ENCODE measurements at regions not wholly inside any gene's neighbourhood (a gene's known extent, or its start where the extent isn't known, plus 50 kb on each side); places are given as distances from the start of the nearest gene placed in this dataset.

DNA sequence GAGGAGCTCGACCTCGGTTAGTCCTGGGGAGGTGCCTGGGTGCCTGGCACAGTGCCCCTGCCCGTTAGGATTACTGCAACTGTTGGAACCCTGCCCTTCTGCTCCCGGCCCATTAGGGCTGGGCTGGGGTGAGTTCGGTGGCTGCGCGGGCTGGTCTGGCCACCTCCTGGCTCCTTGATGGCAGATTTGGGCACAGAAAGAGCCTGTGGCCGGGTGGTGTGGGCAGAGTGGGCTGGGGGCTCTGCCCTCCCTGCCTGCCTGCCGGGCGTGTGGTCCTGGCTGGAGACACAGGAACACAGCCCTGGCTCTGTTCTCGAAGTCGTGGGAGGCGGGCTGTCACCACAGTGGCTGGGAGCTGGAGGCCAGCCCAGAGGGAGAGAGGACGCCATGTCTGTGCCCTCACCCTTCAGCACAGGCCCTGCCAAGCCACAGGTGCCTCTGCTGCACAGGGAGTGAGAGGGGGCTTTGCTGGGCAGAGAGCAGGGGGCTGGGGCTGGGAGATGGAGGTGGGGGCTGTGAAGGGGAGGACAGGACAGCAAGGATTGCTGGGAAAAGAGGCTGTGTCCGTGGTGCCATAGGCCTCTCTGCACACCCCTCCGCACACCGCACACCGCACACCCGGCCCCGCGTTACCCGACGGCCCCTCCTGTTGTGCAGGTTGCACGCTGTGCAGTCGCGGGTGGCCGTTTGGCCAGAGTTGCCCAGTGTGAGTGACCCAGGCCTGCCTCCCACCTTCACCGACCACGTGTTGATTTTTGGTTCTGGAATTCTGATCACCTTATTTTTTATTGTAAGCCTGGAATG is 236.6 kb upstream of the GSE1 start:
- TF ChIP-seq, protein P1, sequence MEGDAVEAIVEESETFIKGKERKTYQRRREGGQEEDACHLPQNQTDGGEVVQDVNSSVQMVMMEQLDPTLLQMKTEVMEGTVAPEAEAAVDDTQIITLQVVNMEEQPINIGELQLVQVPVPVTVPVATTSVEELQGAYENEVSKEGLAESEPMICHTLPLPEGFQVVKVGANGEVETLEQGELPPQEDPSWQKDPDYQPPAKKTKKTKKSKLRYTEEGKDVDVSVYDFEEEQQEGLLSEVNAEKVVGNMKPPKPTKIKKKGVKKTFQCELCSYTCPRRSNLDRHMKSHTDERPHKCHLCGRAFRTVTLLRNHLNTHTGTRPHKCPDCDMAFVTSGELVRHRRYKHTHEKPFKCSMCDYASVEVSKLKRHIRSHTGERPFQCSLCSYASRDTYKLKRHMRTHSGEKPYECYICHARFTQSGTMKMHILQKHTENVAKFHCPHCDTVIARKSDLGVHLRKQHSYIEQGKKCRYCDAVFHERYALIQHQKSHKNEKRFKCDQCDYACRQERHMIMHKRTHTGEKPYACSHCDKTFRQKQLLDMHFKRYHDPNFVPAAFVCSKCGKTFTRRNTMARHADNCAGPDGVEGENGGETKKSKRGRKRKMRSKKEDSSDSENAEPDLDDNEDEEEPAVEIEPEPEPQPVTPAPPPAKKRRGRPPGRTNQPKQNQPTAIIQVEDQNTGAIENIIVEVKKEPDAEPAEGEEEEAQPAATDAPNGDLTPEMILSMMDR (IDR thresholded peaks at IDR 0.05), result no peak
- TF ChIP-seq POLR2A (IDR thresholded peaks at IDR 0.05), result no peak

Measured in heart left ventricle (tissue), 13 donors.